GM23338 (cell line): ENCODE measurements at regions not wholly inside any gene's neighbourhood (a gene's known extent, or its start where the extent isn't known, plus 50 kb on each side); places are given as distances from the start of the nearest gene placed in this dataset.

Source experiments
- ATAC-seq: fragments of 200-7000 bp; cut with Tn5 transposase; 3 replicates; pipeline ENCODE4 v1.9.1; 2020
- DNase-seq: peaks from one replicate; pipeline ENCODE4 v3.0.0-alpha.2; 2015; ENCODE audit warnings: low spot score
- H2AFZ ChIP-seq: fragments of 200-600 bp; sonication (generic); 2 replicates; pipeline ENCODE4 v1.8.0; 2016; ENCODE audit warnings: antibody characterized with exemption, mild to moderate bottlenecking, moderate library complexity
- H3F3A ChIP-seq: fragments of 200-600 bp; sonication (generic); replicated peaks from 2 replicates; pipeline ENCODE4 v1.8.0; 2017; ENCODE audit warnings: antibody characterized with exemption, mixed run types, low read depth
- H3K27ac ChIP-seq: fragments of 200-600 bp; sonication (generic); 2 replicates; pipeline ENCODE4 v1.6.1; 2016; ENCODE audit warnings: low read depth
- H3K27me3 ChIP-seq: fragments of 200-600 bp; sonication (generic); 2 replicates; pipeline ENCODE4 v1.8.0; 2016; ENCODE audit warnings: mild to moderate bottlenecking, mixed run types, moderate library complexity; ENCODE audit not compliant: insufficient read depth
- H3K36me3 ChIP-seq: fragments of 200-600 bp; sonication (generic); 2 replicates; pipeline ENCODE4 v1.8.0; 2016; ENCODE audit warnings: mild to moderate bottlenecking; ENCODE audit not compliant: insufficient read depth
- H3K4me1 ChIP-seq: fragments of 200-600 bp; sonication (generic); 2 replicates; pipeline ENCODE4 v1.8.0; 2016; ENCODE audit warnings: mild to moderate bottlenecking, moderate library complexity; ENCODE audit not compliant: insufficient read depth
- H3K4me2 ChIP-seq: fragments of 200-600 bp; sonication (generic); 2 replicates; pipeline ENCODE4 v1.7.1; 2017; ENCODE audit warnings: mixed run types
- H3K4me3 ChIP-seq: fragments of 200-600 bp; sonication (generic); 2 replicates; pipeline ENCODE4 v1.6.1; 2016; ENCODE audit warnings: mixed run types
- H3K79me2 ChIP-seq: fragments of 200-600 bp; sonication (generic); replicated peaks from 2 replicates; pipeline ENCODE4 v1.8.0; 2017; ENCODE audit warnings: mild to moderate bottlenecking; ENCODE audit not compliant: insufficient read depth
- H3K9me2 ChIP-seq: fragments of 200-600 bp; sonication (generic); 2 replicates; pipeline ENCODE4 v1.8.0; 2017; ENCODE audit not compliant: insufficient read depth
- H4K20me1 ChIP-seq: fragments of 200-600 bp; sonication (generic); replicated peaks from 2 replicates; pipeline ENCODE4 v1.8.0; 2017; ENCODE audit warnings: mild to moderate bottlenecking; ENCODE audit not compliant: insufficient read depth
- H3K27ac Mint-ChIP-seq: 2 replicates; pipeline ENCODE4 v1.8.0; 2020; ENCODE audit warnings: inconsistent platforms, mild to moderate bottlenecking, moderate library complexity, mixed read lengths
- H3K27me3 Mint-ChIP-seq: 3 replicates; pipeline ENCODE4 v1.8.0; 2022; ENCODE audit warnings: low read depth, mild to moderate bottlenecking, moderate library complexity, mixed read lengths, inconsistent platforms; ENCODE audit not compliant: insufficient read depth, poor library complexity
- H3K36me3 Mint-ChIP-seq: 3 replicates; pipeline ENCODE4 v1.8.0; 2021; ENCODE audit warnings: low read depth, mild to moderate bottlenecking, inconsistent platforms, moderate library complexity, mixed read lengths
- H3K4me1 Mint-ChIP-seq: 3 replicates; pipeline ENCODE4 v1.8.0; 2020; ENCODE audit warnings: mild to moderate bottlenecking, inconsistent platforms, mixed read lengths
- H3K4me3 Mint-ChIP-seq: 3 replicates; pipeline ENCODE4 v1.8.0; 2021; ENCODE audit warnings: moderate library complexity, mild to moderate bottlenecking, inconsistent platforms, mixed read lengths
- H3K9me3 Mint-ChIP-seq: 3 replicates; pipeline ENCODE4 v1.8.0; 2020; ENCODE audit warnings: moderate library complexity, mild to moderate bottlenecking, inconsistent platforms, mixed read lengths
- CREB1 ChIP-seq: fragments of 250-450 bp; sonication (Bioruptor Pico); IDR thresholded peaks from 2 replicates; pipeline ENCODE4 v1.5.0; 2020; ENCODE audit warnings: low read depth, mild to moderate bottlenecking, moderate library complexity
- EZH2 ChIP-seq: fragments of 200-600 bp; sonication (generic); IDR thresholded peaks from one replicate; pipeline ENCODE4 v1.8.0; 2017; ENCODE audit warnings: antibody characterized with exemption, mild to moderate bottlenecking, low read depth; ENCODE audit not compliant: unreplicated experiment
- EZH2phosphoT487 ChIP-seq: fragments of 200-600 bp; sonication (generic); IDR thresholded peaks from one replicate; pipeline ENCODE4 v1.8.1; 2018; ENCODE audit warnings: antibody characterized with exemption; ENCODE audit not compliant: unreplicated experiment
- JUNB ChIP-seq: IDR thresholded peaks from one replicate; pipeline ENCODE4 v1.6.1; 2016; ENCODE audit warnings: antibody characterized with exemption; ENCODE audit not compliant: unreplicated experiment
- NANOG ChIP-seq: IDR thresholded peaks from 2 replicates; pipeline ENCODE4 v1.6.1; 2016; ENCODE audit warnings: antibody characterized with exemption, borderline replicate concordance
- POLR2AphosphoS5 ChIP-seq: IDR thresholded peaks from 2 replicates; pipeline ENCODE4 v1.6.1; 2016; ENCODE audit warnings: antibody characterized with exemption, low read depth
- STAT1 ChIP-seq: IDR thresholded peaks from one replicate; pipeline ENCODE4 v1.6.1; 2016; ENCODE audit warnings: antibody characterized with exemption; ENCODE audit not compliant: unreplicated experiment
- ZNF114 ChIP-seq: fragments of 250-450 bp; sonication (Bioruptor Pico); IDR thresholded peaks from 2 replicates; pipeline ENCODE4 v1.5.0; 2020; ENCODE audit warnings: mild to moderate bottlenecking, moderate library complexity
- TF ChIP-seq, protein P1 (sequence below): IDR thresholded peaks from 2 replicates; pipeline ENCODE4 v1.6.1; 2016; ENCODE audit warnings: antibody characterized with exemption
- TF ChIP-seq, protein P2 (sequence below): fragments of 250-450 bp; sonication (Bioruptor Pico); IDR thresholded peaks from 2 replicates; pipeline ENCODE4 v1.5.0; 2020; ENCODE audit warnings: mild to moderate bottlenecking, moderate library complexity

DNA sequence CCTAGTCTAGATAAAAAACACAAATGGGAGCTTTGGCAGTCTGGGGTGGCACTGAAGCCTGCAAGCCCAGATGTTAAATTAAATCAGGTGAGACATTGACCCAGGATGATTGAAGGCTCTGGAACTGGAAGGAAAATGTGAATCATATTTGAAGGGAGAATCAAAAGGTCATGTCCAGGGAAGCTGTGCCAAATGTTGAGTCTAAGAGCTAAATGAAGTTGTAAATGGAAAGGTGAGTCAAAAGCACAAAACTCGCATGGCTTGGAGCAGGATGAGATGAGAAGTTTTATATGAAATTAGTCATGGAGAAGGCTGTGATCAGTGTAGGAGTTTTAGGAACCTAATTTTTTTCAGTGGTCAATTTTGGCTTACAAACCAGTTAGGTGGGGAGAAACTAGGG is 301.1 kb downstream of the BLID start (continued):
- TF ChIP-seq STAT1 (no peak), CREB1 (CRISPR knock-in tag) (no peak), ZNF114 (CRISPR knock-in tag) (no peak)

GRCh38 chr11:121814296-121814695 is 301.7 kb downstream of the BLID start:
- H3K27me3 Mint-ChIP-seq = no peaks in the 10 kb centered on the region
- TF ChIP-seq POLR2AphosphoS5 = no peak
- TF ChIP-seq NANOG = no peak
- TF ChIP-seq EZH2 = no peak
- TF ChIP-seq, protein P1, sequence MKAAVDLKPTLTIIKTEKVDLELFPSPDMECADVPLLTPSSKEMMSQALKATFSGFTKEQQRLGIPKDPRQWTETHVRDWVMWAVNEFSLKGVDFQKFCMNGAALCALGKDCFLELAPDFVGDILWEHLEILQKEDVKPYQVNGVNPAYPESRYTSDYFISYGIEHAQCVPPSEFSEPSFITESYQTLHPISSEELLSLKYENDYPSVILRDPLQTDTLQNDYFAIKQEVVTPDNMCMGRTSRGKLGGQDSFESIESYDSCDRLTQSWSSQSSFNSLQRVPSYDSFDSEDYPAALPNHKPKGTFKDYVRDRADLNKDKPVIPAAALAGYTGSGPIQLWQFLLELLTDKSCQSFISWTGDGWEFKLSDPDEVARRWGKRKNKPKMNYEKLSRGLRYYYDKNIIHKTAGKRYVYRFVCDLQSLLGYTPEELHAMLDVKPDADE = no peak
- TF ChIP-seq STAT1 = no peak
- no peak for TF ChIP-seq ZNF114 (CRISPR knock-in tag)
- no peak for TF ChIP-seq EZH2phosphoT487
- TF ChIP-seq, protein P2, sequence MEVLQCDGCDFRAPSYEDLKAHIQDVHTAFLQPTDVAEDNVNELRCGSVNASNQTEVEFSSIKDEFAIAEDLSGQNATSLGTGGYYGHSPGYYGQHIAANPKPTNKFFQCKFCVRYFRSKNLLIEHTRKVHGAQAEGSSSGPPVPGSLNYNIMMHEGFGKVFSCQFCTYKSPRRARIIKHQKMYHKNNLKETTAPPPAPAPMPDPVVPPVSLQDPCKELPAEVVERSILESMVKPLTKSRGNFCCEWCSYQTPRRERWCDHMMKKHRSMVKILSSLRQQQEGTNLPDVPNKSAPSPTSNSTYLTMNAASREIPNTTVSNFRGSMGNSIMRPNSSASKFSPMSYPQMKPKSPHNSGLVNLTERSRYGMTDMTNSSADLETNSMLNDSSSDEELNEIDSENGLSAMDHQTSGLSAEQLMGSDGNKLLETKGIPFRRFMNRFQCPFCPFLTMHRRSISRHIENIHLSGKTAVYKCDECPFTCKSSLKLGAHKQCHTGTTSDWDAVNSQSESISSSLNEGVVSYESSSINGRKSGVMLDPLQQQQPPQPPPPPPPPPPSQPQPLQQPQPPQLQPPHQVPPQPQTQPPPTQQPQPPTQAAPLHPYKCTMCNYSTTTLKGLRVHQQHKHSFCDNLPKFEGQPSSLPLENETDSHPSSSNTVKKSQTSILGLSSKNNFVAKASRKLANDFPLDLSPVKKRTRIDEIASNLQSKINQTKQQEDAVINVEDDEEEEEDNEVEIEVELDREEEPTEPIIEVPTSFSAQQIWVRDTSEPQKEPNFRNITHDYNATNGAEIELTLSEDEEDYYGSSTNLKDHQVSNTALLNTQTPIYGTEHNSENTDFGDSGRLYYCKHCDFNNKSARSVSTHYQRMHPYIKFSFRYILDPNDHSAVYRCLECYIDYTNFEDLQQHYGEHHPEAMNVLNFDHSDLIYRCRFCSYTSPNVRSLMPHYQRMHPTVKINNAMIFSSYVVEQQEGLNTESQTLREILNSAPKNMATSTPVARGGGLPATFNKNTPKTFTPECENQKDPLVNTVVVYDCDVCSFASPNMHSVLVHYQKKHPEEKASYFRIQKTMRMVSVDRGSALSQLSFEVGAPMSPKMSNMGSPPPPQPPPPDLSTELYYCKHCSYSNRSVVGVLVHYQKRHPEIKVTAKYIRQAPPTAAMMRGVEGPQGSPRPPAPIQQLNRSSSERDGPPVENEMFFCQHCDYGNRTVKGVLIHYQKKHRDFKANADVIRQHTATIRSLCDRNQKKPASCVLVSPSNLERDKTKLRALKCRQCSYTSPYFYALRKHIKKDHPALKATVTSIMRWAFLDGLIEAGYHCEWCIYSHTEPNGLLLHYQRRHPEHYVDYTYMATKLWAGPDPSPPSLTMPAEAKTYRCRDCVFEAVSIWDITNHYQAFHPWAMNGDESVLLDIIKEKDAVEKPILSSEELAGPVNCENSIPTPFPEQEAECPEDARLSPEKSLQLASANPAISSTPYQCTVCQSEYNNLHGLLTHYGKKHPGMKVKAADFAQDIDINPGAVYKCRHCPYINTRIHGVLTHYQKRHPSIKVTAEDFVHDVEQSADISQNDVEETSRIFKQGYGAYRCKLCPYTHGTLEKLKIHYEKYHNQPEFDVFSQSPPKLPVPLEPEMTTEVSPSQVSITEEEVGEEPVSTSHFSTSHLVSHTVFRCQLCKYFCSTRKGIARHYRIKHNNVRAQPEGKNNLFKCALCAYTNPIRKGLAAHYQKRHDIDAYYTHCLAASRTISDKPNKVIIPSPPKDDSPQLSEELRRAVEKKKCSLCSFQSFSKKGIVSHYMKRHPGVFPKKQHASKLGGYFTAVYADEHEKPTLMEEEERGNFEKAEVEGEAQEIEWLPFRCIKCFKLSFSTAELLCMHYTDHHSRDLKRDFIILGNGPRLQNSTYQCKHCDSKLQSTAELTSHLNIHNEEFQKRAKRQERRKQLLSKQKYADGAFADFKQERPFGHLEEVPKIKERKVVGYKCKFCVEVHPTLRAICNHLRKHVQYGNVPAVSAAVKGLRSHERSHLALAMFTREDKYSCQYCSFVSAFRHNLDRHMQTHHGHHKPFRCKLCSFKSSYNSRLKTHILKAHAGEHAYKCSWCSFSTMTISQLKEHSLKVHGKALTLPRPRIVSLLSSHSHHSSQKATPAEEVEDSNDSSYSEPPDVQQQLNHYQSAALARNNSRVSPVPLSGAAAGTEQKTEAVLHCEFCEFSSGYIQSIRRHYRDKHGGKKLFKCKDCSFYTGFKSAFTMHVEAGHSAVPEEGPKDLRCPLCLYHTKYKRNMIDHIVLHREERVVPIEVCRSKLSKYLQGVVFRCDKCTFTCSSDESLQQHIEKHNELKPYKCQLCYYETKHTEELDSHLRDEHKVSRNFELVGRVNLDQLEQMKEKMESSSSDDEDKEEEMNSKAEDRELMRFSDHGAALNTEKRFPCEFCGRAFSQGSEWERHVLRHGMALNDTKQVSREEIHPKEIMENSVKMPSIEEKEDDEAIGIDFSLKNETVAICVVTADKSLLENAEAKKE (CRISPR knock-in tag) = no peak
- no peak for TF ChIP-seq JUNB
- H3F3A ChIP-seq = no peaks in the 10 kb centered on the region
- H3K79me2 ChIP-seq = no peaks in the 10 kb centered on the region
- H2AFZ ChIP-seq = no peak overlapping the region
- peaks cover 20% of the 10 kb centered on the region; the same call in 2 of the 3 replicates for H3K36me3 Mint-ChIP-seq
- H3K9me2 ChIP-seq = no peaks in the 10 kb centered on the region
- no peaks in the 10 kb centered on the region for H3K4me1 Mint-ChIP-seq
- H3K36me3 ChIP-seq = peaks cover 3% of the 10 kb centered on the region; the same call in 1 of the 2 replicates
- no peak overlapping the region for H3K4me2 ChIP-seq
- no peaks in the 10 kb centered on the region for H4K20me1 ChIP-seq
- no peak overlapping the region for H3K27ac ChIP-seq
- H3K9me3 Mint-ChIP-seq = peaks cover 35% of the 10 kb centered on the region
- H3K4me3 ChIP-seq = no peak overlapping the region
- H3K27me3 ChIP-seq = no peaks in the 10 kb centered on the region
- ATAC-seq (no peak), DNase-seq (no peak)
- H3K27ac Mint-ChIP-seq = no peak overlapping the region
- H3K4me3 Mint-ChIP-seq = no peak overlapping the region
- peaks cover 4% of the 10 kb centered on the region; the same call in 1 of the 2 replicates for H3K4me1 ChIP-seq
